Activated B cell treated with CpG ODN at 0.5 μM for 24 hours (primary cell): ENCODE measurements at regions not wholly inside any gene's neighbourhood (a gene's known extent, or its start where the extent isn't known, plus 50 kb on each side); places are given as distances from the start of the nearest gene placed in this dataset.
"Not testable (repeated sequence)": the region's sequence is repeated elsewhere in the genome, so short reads cannot be mapped to it uniquely, and the experiment has no call there.

Experiments used
- ATAC-seq: fragments of 200-7000 bp; cut with Tn5 transposase; one replicate; pipeline ENCODE4 v1.10.0; 2021; ENCODE audit warnings: low read depth, mild to moderate bottlenecking, moderate library complexity
- CTCF ChIA-PET: fragments of 350-600 bp; sonication (Branson Sonifier 250); formaldehyde crosslinking; loops from one replicate; lab custom pipeline; 2021; ENCODE audit warnings: antibody characterized with exemption; lab: Charles Lee
- POLR2A ChIA-PET: fragments of 350-600 bp; sonication (Branson Sonifier 250); formaldehyde crosslinking; loops from one replicate; lab custom pipeline; 2021; ENCODE audit warnings: antibody characterized with exemption; lab: Charles Lee
- DNase-seq: peaks from one replicate; pipeline ENCODE4 v3.0.0; 2022
- H3K27ac Mint-ChIP-seq: one replicate; pipeline ENCODE4 v1.8.0; 2020; ENCODE audit warnings: mixed read lengths
- H3K27me3 Mint-ChIP-seq: one replicate; pipeline ENCODE4 v1.8.0; 2021; ENCODE audit warnings: mixed read lengths
- H3K36me3 Mint-ChIP-seq: one replicate; pipeline ENCODE4 v1.8.0; 2021; ENCODE audit warnings: low read depth, mixed read lengths
- H3K4me1 Mint-ChIP-seq: one replicate; pipeline ENCODE4 v1.8.0; 2021; ENCODE audit warnings: mixed read lengths
- H3K4me3 Mint-ChIP-seq: one replicate; pipeline ENCODE4 v1.8.0; 2020; ENCODE audit warnings: mild to moderate bottlenecking, mixed read lengths
- H3K9me3 Mint-ChIP-seq: one replicate; pipeline ENCODE4 v1.8.0; 2020; ENCODE audit warnings: mixed read lengths
- intact Hi-C: fragments of 100-400 bp; cut with micrococcal nuclease; formaldehyde crosslinking; loops from one replicate; pipeline ENCODE4 v1.15.1; 2024
- TF ChIP-seq, protein P1 (sequence below): fragments of 200-600 bp; IDR thresholded peaks from one replicate; pipeline ENCODE4 v1.8.0; 2022; ENCODE audit warnings: antibody characterized with exemption, mild to moderate bottlenecking

DNA sequence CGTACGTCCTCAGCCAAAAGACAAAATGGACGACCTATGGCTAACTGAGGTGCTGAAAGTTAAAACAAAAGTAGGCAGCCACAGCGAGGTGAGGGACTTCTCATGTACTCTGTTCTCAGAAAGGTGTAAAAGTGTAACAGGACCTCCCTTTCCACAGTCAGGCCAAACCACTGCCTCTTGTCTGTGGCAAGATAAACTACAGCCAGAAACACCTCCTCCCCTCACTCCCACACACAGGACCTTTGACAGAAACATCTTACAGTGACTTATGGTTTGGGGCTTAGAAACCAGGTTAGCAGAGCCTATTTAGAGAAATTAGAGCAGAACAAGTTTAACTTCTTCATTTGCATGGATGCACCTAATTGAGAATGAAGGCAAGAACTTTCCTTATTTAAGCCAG is 499.1 kb upstream of the GRIN3A start:
- ChIA-PET POLR2A (no interaction called here), CTCF (no interaction called here)
- H3K9me3 Mint-ChIP-seq, result no peaks in the 10 kb centered on the region
- no peaks in the 10 kb centered on the region for H3K27me3 Mint-ChIP-seq
- H3K4me3 Mint-ChIP-seq, result no peak overlapping the region
- TF ChIP-seq, protein P1, sequence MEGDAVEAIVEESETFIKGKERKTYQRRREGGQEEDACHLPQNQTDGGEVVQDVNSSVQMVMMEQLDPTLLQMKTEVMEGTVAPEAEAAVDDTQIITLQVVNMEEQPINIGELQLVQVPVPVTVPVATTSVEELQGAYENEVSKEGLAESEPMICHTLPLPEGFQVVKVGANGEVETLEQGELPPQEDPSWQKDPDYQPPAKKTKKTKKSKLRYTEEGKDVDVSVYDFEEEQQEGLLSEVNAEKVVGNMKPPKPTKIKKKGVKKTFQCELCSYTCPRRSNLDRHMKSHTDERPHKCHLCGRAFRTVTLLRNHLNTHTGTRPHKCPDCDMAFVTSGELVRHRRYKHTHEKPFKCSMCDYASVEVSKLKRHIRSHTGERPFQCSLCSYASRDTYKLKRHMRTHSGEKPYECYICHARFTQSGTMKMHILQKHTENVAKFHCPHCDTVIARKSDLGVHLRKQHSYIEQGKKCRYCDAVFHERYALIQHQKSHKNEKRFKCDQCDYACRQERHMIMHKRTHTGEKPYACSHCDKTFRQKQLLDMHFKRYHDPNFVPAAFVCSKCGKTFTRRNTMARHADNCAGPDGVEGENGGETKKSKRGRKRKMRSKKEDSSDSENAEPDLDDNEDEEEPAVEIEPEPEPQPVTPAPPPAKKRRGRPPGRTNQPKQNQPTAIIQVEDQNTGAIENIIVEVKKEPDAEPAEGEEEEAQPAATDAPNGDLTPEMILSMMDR, result no peak
- no peak for DNase-seq
- intact Hi-C loops, result no loop called here
- ATAC-seq, result no peak
- H3K27ac Mint-ChIP-seq, result no peak overlapping the region
- H3K4me1 Mint-ChIP-seq, result no peaks in the 10 kb centered on the region
- H3K36me3 Mint-ChIP-seq, result no peaks in the 10 kb centered on the region

DNA sequence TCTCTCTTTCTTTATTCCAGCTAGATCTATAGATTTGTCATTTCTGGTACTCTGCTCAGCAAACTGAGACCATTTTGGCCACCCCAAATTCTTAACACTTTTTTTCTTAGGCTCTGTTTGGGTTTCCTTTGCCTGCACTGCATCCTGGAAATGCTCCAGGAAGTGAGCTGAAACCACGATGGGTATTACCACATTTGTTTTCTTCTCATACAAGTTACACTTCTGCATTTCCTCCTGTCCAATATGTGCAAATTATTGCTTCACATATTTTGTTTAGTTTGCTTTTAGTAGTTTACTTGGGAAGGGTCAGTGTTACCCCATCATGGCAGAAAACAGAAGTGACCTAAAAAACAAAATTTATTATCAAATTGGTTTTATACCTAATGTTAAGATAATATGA is 498.6 kb upstream of the GRIN3A start:
- Mint-ChIP-seq H3K4me3 (no peak overlapping the region), H3K36me3 (no peaks in the 10 kb centered on the region), H3K27ac (no peak overlapping the region), H3K9me3 (no peaks in the 10 kb centered on the region), H3K4me1 (no peaks in the 10 kb centered on the region), H3K27me3 (no peaks in the 10 kb centered on the region)
- CTCF ChIA-PET, result no interaction called here
- intact Hi-C loops, result no loop called here
- TF ChIP-seq, protein P1, result no peak
- POLR2A ChIA-PET, result no interaction called here
- ATAC-seq (no peak), DNase-seq (no peak)

DNA sequence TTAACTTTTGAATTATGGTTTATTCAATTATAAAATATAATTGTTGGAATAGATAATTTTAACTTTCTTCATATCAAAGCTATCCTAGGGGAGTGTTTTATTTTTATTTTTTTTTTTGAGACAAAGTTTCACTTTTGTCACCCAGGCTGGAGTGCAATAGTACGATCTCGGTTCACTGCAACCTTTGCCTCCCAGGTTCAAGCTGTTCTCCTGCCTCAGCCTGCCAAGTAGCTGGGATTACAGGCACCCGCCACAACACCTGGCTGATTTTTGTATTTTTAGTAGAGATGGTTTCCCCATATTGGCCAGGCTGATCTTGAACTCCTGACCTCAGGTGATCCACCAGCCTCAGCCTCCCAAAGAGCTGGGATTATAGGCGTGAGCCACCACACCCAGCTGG is 489.0 kb upstream of the GRIN3A start:
- H3K36me3 Mint-ChIP-seq, POLR2A ChIA-PET, H3K27ac Mint-ChIP-seq, H3K27me3 Mint-ChIP-seq, H3K4me1 Mint-ChIP-seq, H3K4me3 Mint-ChIP-seq, ATAC-seq, DNase-seq, intact Hi-C loops, H3K9me3 Mint-ChIP-seq: not testable (repeated sequence)
- CTCF ChIA-PET, result interaction anchor here (0.7 kb wide), 1 partner anchor 1186 kb away, joined by 5 read pairs; no protein-coding TSS in a partner anchor

DNA sequence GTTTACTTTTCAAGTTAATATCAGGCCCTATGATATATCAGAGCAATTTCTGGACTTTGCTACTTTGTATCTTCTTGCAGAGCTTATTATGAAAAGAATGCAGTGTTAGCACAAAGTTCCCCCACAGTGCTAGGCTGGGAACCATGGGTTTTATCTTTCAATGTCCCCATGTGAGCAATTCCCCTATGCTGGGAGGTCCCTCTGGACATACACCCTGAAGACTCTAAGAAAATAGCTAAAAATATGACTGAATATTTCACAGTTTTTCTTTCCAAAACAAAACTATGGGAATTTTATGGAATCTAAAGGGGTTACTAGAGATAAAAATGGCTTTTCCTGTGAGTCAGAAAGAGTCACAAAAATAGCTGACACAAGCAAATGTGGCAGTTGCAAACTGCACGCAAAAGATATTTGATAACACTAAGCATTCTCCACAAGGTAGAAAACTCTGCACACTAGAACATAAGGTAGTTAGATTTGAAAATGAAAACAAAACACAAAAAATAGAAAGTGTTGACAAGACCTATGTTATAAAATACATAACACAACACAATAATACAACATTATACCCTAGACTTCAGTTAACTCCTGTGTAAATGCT is 487.5 kb upstream of the GRIN3A start:
- Mint-ChIP-seq H3K4me1 (no peaks in the 10 kb centered on the region), H3K27me3 (no peaks in the 10 kb centered on the region), H3K36me3 (no peaks in the 10 kb centered on the region), H3K4me3 (no peak overlapping the region), H3K9me3 (peaks cover 4% of the 10 kb centered on the region), H3K27ac (no peak overlapping the region)
- CTCF ChIA-PET, result no interaction called here
- POLR2A ChIA-PET, result no interaction called here
- DNase-seq (no peak), ATAC-seq (no peak)
- intact Hi-C loops, result no loop called here
- TF ChIP-seq, protein P1, result no peak

DNA sequence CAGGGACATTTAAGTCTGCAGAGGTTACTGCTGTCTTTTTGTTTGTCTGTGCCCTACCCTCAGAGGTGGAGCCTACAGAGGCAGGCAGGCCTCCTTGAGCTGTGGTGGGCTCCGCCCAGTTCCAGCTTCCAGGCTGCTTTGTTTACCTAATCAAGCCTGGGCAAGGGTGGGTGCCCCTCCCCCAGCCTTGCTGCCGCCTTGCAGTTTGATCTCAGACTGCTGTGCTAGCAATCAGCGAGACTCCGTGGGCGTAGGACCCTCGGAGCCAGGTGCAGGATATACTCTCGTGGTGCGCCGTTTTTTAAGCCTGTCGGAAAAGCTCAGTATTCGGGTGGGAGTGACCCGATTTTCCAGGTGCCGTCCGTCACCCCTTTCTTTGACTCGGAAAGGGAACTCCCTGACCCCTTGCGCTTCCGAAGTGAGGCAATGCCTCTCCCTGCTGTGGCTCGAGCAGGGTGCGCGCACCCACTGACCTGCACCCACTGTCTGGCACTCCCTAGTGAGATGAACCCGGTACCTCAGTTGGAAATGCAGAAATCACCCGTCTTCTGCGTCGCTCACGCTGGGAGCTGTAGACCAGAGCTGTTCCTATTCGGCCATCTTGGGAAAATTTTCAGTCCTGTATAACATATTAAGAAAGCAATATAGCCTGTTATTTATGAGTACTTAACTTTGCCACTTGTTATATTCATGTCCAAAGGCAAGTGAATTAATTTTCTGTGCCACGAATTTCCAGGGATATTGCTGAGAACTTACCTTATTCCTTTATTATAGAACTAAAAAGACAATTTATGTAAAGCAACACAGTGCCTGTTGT is 485.1 kb upstream of the GRIN3A start:
- DNase-seq, H3K4me3 Mint-ChIP-seq, H3K9me3 Mint-ChIP-seq, H3K27ac Mint-ChIP-seq, H3K4me1 Mint-ChIP-seq, POLR2A ChIA-PET, ATAC-seq, CTCF ChIA-PET, intact Hi-C loops, H3K36me3 Mint-ChIP-seq, H3K27me3 Mint-ChIP-seq: not testable (repeated sequence)

DNA sequence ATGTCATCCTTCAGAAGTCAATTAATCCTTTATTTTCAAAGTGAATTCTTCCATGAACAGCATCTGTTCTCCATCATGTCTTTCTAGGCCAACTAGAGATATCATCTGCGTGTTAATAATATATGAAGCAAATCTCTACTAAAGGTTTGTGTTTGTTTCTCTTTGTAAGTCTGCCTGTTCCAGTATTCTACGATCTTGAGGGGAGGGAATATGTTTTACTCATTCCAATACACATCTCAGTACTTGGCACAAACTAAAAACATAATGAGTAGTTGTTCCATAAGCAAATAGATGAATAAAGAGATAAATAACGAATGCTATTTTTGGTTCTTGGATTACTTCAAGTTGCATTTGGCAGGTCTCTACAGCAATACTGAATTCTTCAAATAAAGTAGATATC is 470.7 kb upstream of the GRIN3A start:
- intact Hi-C loops, result no loop called here
- Mint-ChIP-seq H3K27me3 (no peaks in the 10 kb centered on the region), H3K9me3 (peaks cover 8% of the 10 kb centered on the region), H3K27ac (no peak overlapping the region), H3K4me1 (no peaks in the 10 kb centered on the region), H3K4me3 (no peak overlapping the region), H3K36me3 (no peaks in the 10 kb centered on the region)
- ChIA-PET CTCF (no interaction called here), POLR2A (no interaction called here)
- TF ChIP-seq, protein P1, result no peak
- DNase-seq (no peak), ATAC-seq (no peak)
